ENCODE measurements at regions not wholly inside any gene's neighbourhood (a gene's known extent, or its start where the extent isn't known, plus 50 kb on each side); places are given as distances from the start of the nearest gene placed in this dataset.

DNA sequence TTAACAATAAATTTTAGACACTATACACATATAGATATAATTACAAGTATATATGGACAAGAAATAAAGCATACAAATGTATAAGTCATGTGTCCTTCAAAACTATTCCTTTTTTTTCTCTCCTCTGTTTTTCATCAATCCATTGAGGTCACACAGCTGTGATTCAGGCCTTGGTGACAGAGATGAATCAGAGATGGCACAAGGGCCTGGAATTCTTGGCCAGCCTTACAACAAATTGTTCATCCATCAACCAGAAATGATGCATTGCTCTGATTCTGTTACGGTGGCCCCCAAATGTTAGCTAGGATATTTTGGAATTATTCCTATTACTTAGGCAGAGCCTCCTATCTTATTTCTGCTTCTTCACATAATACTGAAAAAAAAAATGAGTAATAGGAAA lies 108.7 kb upstream of the MPDZ start:
- Mint-ChIP-seq H3K4me3 (no peak overlapping the region), H3K4me1 (ENCODE audit: low read depth) (no peaks in the 10 kb centered on the region), H3K36me3 (ENCODE audit: insufficient read depth) (no peaks in the 10 kb centered on the region), H3K27me3 (ENCODE audit: low read depth) (no peaks in the 10 kb centered on the region), H3K9me3 (peaks cover 27% of the 10 kb centered on the region)
- DNase-seq (no peak), ATAC-seq (no peak)

DNA sequence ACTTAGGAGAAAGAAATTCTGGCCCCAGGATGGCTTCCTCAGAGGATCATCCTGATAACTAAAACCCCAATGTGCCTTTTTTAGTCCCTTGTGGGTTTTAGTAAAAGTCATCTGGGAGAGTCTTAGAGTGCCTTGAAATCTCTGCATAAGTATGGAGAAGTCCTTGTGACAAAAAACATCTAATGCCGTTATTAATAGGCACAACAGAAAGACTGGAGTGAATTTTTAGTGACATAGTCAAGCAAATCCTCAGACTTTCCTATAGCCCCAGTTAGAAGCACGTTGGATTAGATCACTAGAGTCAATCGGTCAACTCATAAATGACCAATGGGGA lies 108.2 kb upstream of the MPDZ start:
- ATAC-seq (no peak), DNase-seq (no peak)
- Mint-ChIP-seq H3K4me1 (ENCODE audit: low read depth) (no peaks in the 10 kb centered on the region), H3K27me3 (ENCODE audit: low read depth) (no peaks in the 10 kb centered on the region), H3K9me3 (peaks cover 27% of the 10 kb centered on the region), H3K4me3 (no peak overlapping the region), H3K36me3 (ENCODE audit: insufficient read depth) (no peaks in the 10 kb centered on the region)

DNA sequence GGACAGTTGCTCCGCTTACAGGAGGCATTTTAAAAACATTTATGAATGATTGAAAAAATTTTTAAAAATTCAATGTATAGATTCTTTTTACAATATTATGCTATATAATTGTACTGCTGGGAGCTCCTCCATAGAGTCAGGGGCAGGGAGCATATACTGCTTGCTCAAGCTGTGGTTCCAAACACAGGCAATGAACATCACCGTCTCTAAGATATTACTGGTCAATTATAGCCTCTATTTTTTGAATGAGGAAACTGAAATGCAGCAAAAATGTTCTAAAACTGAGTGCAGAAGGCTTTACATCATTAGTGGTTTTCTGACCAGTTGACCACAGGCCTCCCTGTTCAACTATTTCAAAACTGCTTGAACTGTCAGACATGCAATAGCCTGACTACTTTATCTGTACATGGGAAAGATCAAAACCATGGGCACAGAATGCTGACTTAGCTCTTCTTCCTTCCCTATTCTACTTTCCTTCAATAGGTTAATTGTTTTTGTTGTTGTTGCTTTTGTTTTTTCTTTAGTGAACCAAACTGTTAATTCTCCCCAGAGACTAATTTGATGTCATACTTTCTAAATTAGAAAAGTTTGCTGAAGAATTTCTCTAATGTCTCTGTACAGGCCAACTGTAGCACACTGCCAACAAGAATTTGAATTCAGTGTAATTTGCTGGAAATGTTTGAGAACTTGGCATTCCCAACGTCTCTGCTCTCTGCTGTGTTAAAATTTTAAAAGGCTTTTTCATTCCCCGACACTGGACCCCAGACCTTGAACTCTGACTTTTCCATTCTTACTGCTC lies 107.6 kb upstream of the MPDZ start:
- peaks cover 27% of the 10 kb centered on the region for H3K9me3 Mint-ChIP-seq
- H3K27me3 Mint-ChIP-seq (ENCODE audit: low read depth): no peaks in the 10 kb centered on the region
- H3K4me3 Mint-ChIP-seq: no peak overlapping the region
- H3K36me3 Mint-ChIP-seq (ENCODE audit: insufficient read depth): no peaks in the 10 kb centered on the region
- ATAC-seq (no peak), DNase-seq (no peak)
- no peaks in the 10 kb centered on the region for H3K4me1 Mint-ChIP-seq (ENCODE audit: low read depth)

- H3K9me3 Mint-ChIP-seq: peaks cover 27% of the 10 kb centered on the region
- H3K4me1 Mint-ChIP-seq (ENCODE audit: low read depth): no peaks in the 10 kb centered on the region
- no peaks in the 10 kb centered on the region for H3K27me3 Mint-ChIP-seq (ENCODE audit: low read depth)
- DNase-seq (no peak), ATAC-seq (no peak)
- H3K4me3 Mint-ChIP-seq: no peak overlapping the region
- H3K36me3 Mint-ChIP-seq (ENCODE audit: insufficient read depth): no peaks in the 10 kb centered on the region
Observed at GRCh38 chr9:13386316-13386715, 106.8 kb upstream of the MPDZ start.

- Mint-ChIP-seq H3K4me3 (no peak overlapping the region), H3K4me1 (ENCODE audit: low read depth) (no peaks in the 10 kb centered on the region), H3K9me3 (peaks cover 20% of the 10 kb centered on the region), H3K27me3 (ENCODE audit: low read depth) (no peaks in the 10 kb centered on the region), H3K36me3 (ENCODE audit: insufficient read depth) (no peaks in the 10 kb centered on the region)
- ATAC-seq: no peak
- no peak for DNase-seq
Observed at GRCh38 chr9:13383855-13384254, 104.4 kb upstream of the MPDZ start.

DNA sequence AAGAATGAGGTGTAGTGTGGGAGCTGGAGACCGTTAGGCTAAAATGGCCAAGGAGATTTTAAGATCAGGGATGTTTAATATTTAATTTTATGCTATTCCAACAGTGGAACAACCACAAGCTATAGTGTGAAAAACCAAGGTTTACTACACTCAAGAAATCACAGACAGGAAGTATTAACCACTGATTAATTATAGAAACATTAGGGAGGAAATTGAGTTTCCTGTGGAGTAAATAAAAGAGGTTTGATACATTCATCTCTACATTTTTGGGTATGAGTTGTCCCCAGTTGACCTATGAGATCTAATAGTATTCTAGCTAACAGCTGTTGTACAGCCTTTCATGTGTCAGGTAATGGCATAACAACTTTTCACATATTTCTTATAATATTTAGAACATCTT lies 103.7 kb upstream of the MPDZ start:
- H3K9me3 Mint-ChIP-seq: peaks cover 20% of the 10 kb centered on the region
- no peaks in the 10 kb centered on the region for H3K4me1 Mint-ChIP-seq (ENCODE audit: low read depth)
- no peak for ATAC-seq
- no peak overlapping the region for H3K4me3 Mint-ChIP-seq
- no peaks in the 10 kb centered on the region for H3K27me3 Mint-ChIP-seq (ENCODE audit: low read depth)
- no peak for DNase-seq
- no peaks in the 10 kb centered on the region for H3K36me3 Mint-ChIP-seq (ENCODE audit: insufficient read depth)

- Mint-ChIP-seq H3K4me1 (ENCODE audit: low read depth) (no peaks in the 10 kb centered on the region), H3K4me3 (no peak overlapping the region), H3K27me3 (ENCODE audit: low read depth) (no peaks in the 10 kb centered on the region), H3K36me3 (ENCODE audit: insufficient read depth) (no peaks in the 10 kb centered on the region), H3K9me3 (peaks cover 17% of the 10 kb centered on the region)
- ATAC-seq (no peak), DNase-seq (no peak)
Observed at GRCh38 chr9:13382595-13382994, 103.1 kb upstream of the MPDZ start.

DNA sequence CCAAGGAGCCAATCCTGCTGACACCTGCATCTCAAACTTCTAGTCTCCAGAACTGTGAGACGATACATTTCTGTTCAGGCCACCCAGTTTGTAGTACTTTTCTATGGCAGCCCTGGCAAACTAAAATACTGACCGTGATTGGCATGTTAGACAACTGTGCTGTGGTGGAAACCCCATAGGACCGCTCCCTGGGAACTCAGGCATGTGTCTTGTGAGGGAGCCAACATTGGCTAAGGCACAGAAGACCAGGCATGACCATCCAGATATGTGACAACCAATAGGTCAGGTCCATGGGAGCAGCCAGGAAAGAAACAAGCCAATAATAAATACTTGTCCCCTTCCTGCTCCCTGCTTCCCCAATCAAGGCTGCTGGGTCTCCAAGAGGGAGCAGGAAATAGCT lies 101.4 kb upstream of the MPDZ start:
- DNase-seq: no peak
- Mint-ChIP-seq H3K9me3 (peaks cover 14% of the 10 kb centered on the region), H3K27me3 (ENCODE audit: low read depth) (no peaks in the 10 kb centered on the region), H3K4me3 (no peak overlapping the region), H3K4me1 (ENCODE audit: low read depth) (no peaks in the 10 kb centered on the region), H3K36me3 (ENCODE audit: insufficient read depth) (no peaks in the 10 kb centered on the region)
- no peak for ATAC-seq

GRCh38 chr9:13378154-13378553 lies 98.7 kb upstream of the MPDZ start:
- DNase-seq: no peak
- Mint-ChIP-seq H3K9me3 (peaks cover 5% of the 10 kb centered on the region), H3K4me3 (no peak overlapping the region), H3K36me3 (ENCODE audit: insufficient read depth) (no peaks in the 10 kb centered on the region), H3K4me1 (ENCODE audit: low read depth) (no peaks in the 10 kb centered on the region), H3K27me3 (ENCODE audit: low read depth) (no peaks in the 10 kb centered on the region)
- ATAC-seq: no peak

GRCh38 chr9:13377171-13377925 lies 97.9 kb upstream of the MPDZ start:
- peaks cover 5% of the 10 kb centered on the region for H3K9me3 Mint-ChIP-seq
- no peaks in the 10 kb centered on the region for H3K27me3 Mint-ChIP-seq (ENCODE audit: low read depth)
- H3K36me3 Mint-ChIP-seq (ENCODE audit: insufficient read depth): no peaks in the 10 kb centered on the region
- DNase-seq (no peak), ATAC-seq (no peak)
- H3K4me3 Mint-ChIP-seq: no peak overlapping the region
- no peaks in the 10 kb centered on the region for H3K4me1 Mint-ChIP-seq (ENCODE audit: low read depth)

- H3K27me3 Mint-ChIP-seq (ENCODE audit: low read depth): no peaks in the 10 kb centered on the region
- H3K4me1 Mint-ChIP-seq (ENCODE audit: low read depth): no peaks in the 10 kb centered on the region
- ATAC-seq: no peak
- peaks cover 5% of the 10 kb centered on the region for H3K9me3 Mint-ChIP-seq
- no peak overlapping the region for H3K4me3 Mint-ChIP-seq
- H3K36me3 Mint-ChIP-seq (ENCODE audit: insufficient read depth): no peaks in the 10 kb centered on the region
- DNase-seq: no peak
Observed at GRCh38 chr9:13372510-13372909, 93.0 kb upstream of the MPDZ start.

- no peaks in the 10 kb centered on the region for H3K27me3 Mint-ChIP-seq (ENCODE audit: low read depth)
- no peaks in the 10 kb centered on the region for H3K36me3 Mint-ChIP-seq (ENCODE audit: insufficient read depth)
- no peak for DNase-seq
- no peak overlapping the region for H3K4me3 Mint-ChIP-seq
- H3K4me1 Mint-ChIP-seq (ENCODE audit: low read depth): no peaks in the 10 kb centered on the region
- ATAC-seq: no peak
- peaks cover 5% of the 10 kb centered on the region for H3K9me3 Mint-ChIP-seq
Observed at GRCh38 chr9:13369431-13369830, 89.9 kb upstream of the MPDZ start.

DNA sequence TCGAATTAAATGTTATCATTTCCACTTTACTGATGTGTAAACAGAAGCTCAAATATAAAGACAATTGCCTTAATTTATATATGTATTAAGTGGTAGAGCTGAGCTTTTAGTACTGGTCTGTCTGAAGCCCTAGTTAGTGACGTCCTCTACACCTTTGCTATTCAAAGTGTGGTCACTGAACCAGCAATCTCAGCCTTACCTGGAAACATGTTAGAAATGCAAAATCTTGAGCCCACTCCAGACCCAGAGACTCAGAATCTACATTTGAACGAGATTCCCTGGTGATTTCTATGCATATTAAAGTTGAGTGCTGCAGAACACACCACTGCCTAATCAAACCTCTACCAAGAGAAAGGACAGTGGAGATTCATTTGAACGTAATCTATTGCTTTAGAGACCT lies 88.3 kb upstream of the MPDZ start:
- ATAC-seq (no peak), DNase-seq (no peak)
- Mint-ChIP-seq H3K27me3 (ENCODE audit: low read depth) (no peaks in the 10 kb centered on the region), H3K9me3 (peaks cover 7% of the 10 kb centered on the region), H3K4me1 (ENCODE audit: low read depth) (no peaks in the 10 kb centered on the region), H3K36me3 (ENCODE audit: insufficient read depth) (no peaks in the 10 kb centered on the region), H3K4me3 (no peak overlapping the region)

DNA sequence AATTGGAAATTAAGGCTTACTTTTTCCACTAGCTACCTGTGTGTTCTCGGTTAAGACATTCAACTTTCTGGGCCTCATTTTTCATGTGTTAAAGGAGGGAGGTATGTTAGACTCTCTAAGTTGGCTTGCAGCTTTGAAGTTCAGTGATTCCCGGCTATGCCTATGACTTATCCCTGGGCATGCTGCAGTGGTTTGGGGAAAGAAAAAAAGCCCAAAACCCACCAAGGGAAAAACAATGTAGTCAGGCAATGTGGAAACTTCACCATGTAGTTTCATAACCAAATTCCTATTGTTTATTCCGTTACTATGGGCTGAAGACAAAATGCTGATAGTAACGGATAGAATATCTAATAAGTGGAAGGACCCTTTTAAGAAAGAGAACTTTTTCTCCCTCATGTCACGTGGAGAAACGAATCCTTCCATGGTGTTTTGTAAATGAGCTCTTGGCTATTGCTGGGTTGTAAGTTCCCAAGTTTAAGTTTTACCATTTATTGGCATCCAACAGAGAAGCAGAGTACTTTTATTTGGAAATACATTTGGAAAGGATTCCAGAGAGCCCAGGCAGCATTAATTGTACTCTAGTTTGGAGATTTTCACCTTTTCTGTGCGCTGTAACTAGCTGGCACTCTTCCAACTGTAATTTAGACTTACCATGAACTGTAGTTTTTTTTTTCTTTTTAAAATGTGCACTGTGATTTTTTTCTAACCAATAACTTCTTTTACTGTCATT lies 84.9 kb upstream of the MPDZ start:
- no peaks in the 10 kb centered on the region for H3K36me3 Mint-ChIP-seq (ENCODE audit: insufficient read depth)
- no peak for ATAC-seq
- no peaks in the 10 kb centered on the region for H3K4me1 Mint-ChIP-seq (ENCODE audit: low read depth)
- DNase-seq: no peak
- H3K27me3 Mint-ChIP-seq (ENCODE audit: low read depth): no peaks in the 10 kb centered on the region
- peaks cover 3% of the 10 kb centered on the region for H3K9me3 Mint-ChIP-seq
- no peak overlapping the region for H3K4me3 Mint-ChIP-seq

DNA sequence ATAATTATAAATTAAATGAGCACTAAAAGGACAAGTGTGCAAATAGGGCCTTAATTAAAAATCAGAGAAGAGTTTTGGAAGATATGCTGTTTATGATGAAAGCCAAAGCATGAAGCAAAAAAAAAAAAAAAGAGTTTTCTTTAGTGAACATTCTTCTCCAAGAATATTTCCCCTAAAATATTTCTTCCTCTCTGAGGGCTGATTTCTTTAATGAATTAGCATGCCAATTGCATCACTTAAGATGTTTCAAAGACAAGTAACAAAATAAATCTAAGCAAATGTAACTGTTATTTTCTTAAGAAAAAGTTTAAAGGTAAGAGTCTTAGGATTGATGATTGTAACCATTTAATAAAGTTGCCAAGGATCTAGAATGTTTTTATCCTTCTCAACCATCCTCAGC lies 81.6 kb upstream of the MPDZ start:
- DNase-seq: no peak
- Mint-ChIP-seq H3K4me3 (no peak overlapping the region), H3K27me3 (ENCODE audit: low read depth) (no peaks in the 10 kb centered on the region), H3K4me1 (ENCODE audit: low read depth) (no peaks in the 10 kb centered on the region), H3K9me3 (peaks cover 3% of the 10 kb centered on the region), H3K36me3 (ENCODE audit: insufficient read depth) (no peaks in the 10 kb centered on the region)
- no peak for ATAC-seq

Data from activated T-cell treated with anti-CD3 and anti-CD28 coated beads, Interleukin-2, amount 50 U/mL, for 4 hours (primary cell).